ENCODE measurements at regions not wholly inside any gene's neighbourhood (a gene's known extent, or its start where the extent isn't known, plus 50 kb on each side); places are given as distances from the start of the nearest gene placed in this dataset.

- Histone ChIP-seq H3K27me3 (ENCODE audit: control insufficient read depth, insufficient read depth, low read length) (no peaks in the 10 kb centered on the region), H3K36me3 (ENCODE audit: control insufficient read depth, insufficient read depth, low read length) (no peaks in the 10 kb centered on the region), H3K4me3 (ENCODE audit: low read depth, low read length) (no peak overlapping the region), H3K9me3 (ENCODE audit: control insufficient read depth, insufficient read depth, low read length) (no peaks in the 10 kb centered on the region), H3K9ac (ENCODE audit: low read depth, low read length) (no peak overlapping the region), H3K4me1 (ENCODE audit: control insufficient read depth, insufficient read depth, low read length) (no peaks in the 10 kb centered on the region)
Observed at GRCh38 chr12:45637242-45637641, 92.3 kb upstream of the ARID2 start.

- Histone ChIP-seq H3K36me3 (ENCODE audit: control insufficient read depth, insufficient read depth, low read length) (no peaks in the 10 kb centered on the region), H3K9me3 (ENCODE audit: control insufficient read depth, insufficient read depth, low read length) (no peaks in the 10 kb centered on the region), H3K9ac (ENCODE audit: low read depth, low read length) (no peak overlapping the region), H3K4me3 (ENCODE audit: low read depth, low read length) (no peak overlapping the region), H3K4me1 (ENCODE audit: control insufficient read depth, insufficient read depth, low read length) (no peaks in the 10 kb centered on the region), H3K27me3 (ENCODE audit: control insufficient read depth, insufficient read depth, low read length) (no peaks in the 10 kb centered on the region)
Observed at GRCh38 chr12:45637706-45638105, 91.8 kb upstream of the ARID2 start.

GRCh38 chr12:45638386-45638785, 91.1 kb upstream of the ARID2 start:
- Histone ChIP-seq H3K4me3 (ENCODE audit: low read depth, low read length) (no peak overlapping the region), H3K36me3 (ENCODE audit: control insufficient read depth, insufficient read depth, low read length) (no peaks in the 10 kb centered on the region), H3K9me3 (ENCODE audit: control insufficient read depth, insufficient read depth, low read length) (no peaks in the 10 kb centered on the region), H3K9ac (ENCODE audit: low read depth, low read length) (no peak overlapping the region), H3K4me1 (ENCODE audit: control insufficient read depth, insufficient read depth, low read length) (no peaks in the 10 kb centered on the region), H3K27me3 (ENCODE audit: control insufficient read depth, insufficient read depth, low read length) (no peaks in the 10 kb centered on the region)

GRCh38 chr12:45644541-45644940, 85.0 kb upstream of the ARID2 start:
- Histone ChIP-seq H3K4me3 (ENCODE audit: low read depth, low read length) (no peak overlapping the region), H3K4me1 (ENCODE audit: control insufficient read depth, insufficient read depth, low read length) (peaks cover 7% of the 10 kb centered on the region), H3K9me3 (ENCODE audit: control insufficient read depth, insufficient read depth, low read length) (no peaks in the 10 kb centered on the region), H3K27me3 (ENCODE audit: control insufficient read depth, insufficient read depth, low read length) (no peaks in the 10 kb centered on the region), H3K9ac (ENCODE audit: low read depth, low read length) (no peak overlapping the region), H3K36me3 (ENCODE audit: control insufficient read depth, insufficient read depth, low read length) (no peaks in the 10 kb centered on the region)

- H3K4me3 ChIP-seq (ENCODE audit: low read depth, low read length), result no peak overlapping the region
- no peaks in the 10 kb centered on the region for H3K27me3 ChIP-seq (ENCODE audit: control insufficient read depth, insufficient read depth, low read length)
- no peaks in the 10 kb centered on the region for H3K9me3 ChIP-seq (ENCODE audit: control insufficient read depth, insufficient read depth, low read length)
- no peak overlapping the region for H3K9ac ChIP-seq (ENCODE audit: low read depth, low read length)
- H3K36me3 ChIP-seq (ENCODE audit: control insufficient read depth, insufficient read depth, low read length), result no peaks in the 10 kb centered on the region
- H3K4me1 ChIP-seq (ENCODE audit: control insufficient read depth, insufficient read depth, low read length), result peaks cover 7% of the 10 kb centered on the region
Observed at GRCh38 chr12:45646851-45647581, 82.5 kb upstream of the ARID2 start.

GRCh38 chr12:45648070-45648469, 81.4 kb upstream of the ARID2 start:
- Histone ChIP-seq H3K27me3 (ENCODE audit: control insufficient read depth, insufficient read depth, low read length) (no peaks in the 10 kb centered on the region), H3K9me3 (ENCODE audit: control insufficient read depth, insufficient read depth, low read length) (no peaks in the 10 kb centered on the region), H3K9ac (ENCODE audit: low read depth, low read length) (no peak overlapping the region), H3K36me3 (ENCODE audit: control insufficient read depth, insufficient read depth, low read length) (no peaks in the 10 kb centered on the region), H3K4me1 (ENCODE audit: control insufficient read depth, insufficient read depth, low read length) (peaks cover 7% of the 10 kb centered on the region), H3K4me3 (ENCODE audit: low read depth, low read length) (no peak overlapping the region)

- Histone ChIP-seq H3K9me3 (ENCODE audit: control insufficient read depth, insufficient read depth, low read length) (no peaks in the 10 kb centered on the region), H3K4me1 (ENCODE audit: control insufficient read depth, insufficient read depth, low read length) (no peaks in the 10 kb centered on the region), H3K27me3 (ENCODE audit: control insufficient read depth, insufficient read depth, low read length) (no peaks in the 10 kb centered on the region), H3K36me3 (ENCODE audit: control insufficient read depth, insufficient read depth, low read length) (no peaks in the 10 kb centered on the region), H3K4me3 (ENCODE audit: low read depth, low read length) (no peak overlapping the region), H3K9ac (ENCODE audit: low read depth, low read length) (no peak overlapping the region)
Observed at GRCh38 chr12:45651029-45651428, 78.5 kb upstream of the ARID2 start.

- Histone ChIP-seq H3K27me3 (ENCODE audit: control insufficient read depth, insufficient read depth, low read length) (no peaks in the 10 kb centered on the region), H3K9me3 (ENCODE audit: control insufficient read depth, insufficient read depth, low read length) (no peaks in the 10 kb centered on the region), H3K4me3 (ENCODE audit: low read depth, low read length) (no peak overlapping the region), H3K4me1 (ENCODE audit: control insufficient read depth, insufficient read depth, low read length) (no peaks in the 10 kb centered on the region), H3K9ac (ENCODE audit: low read depth, low read length) (no peak overlapping the region), H3K36me3 (ENCODE audit: control insufficient read depth, insufficient read depth, low read length) (no peaks in the 10 kb centered on the region)
Observed at GRCh38 chr12:45654002-45654665, 75.4 kb upstream of the ARID2 start.

- H3K4me1 ChIP-seq (ENCODE audit: control insufficient read depth, insufficient read depth, low read length), result no peaks in the 10 kb centered on the region
- H3K4me3 ChIP-seq (ENCODE audit: low read depth, low read length), result no peak overlapping the region
- H3K27me3 ChIP-seq (ENCODE audit: control insufficient read depth, insufficient read depth, low read length), result no peaks in the 10 kb centered on the region
- no peaks in the 10 kb centered on the region for H3K36me3 ChIP-seq (ENCODE audit: control insufficient read depth, insufficient read depth, low read length)
- H3K9me3 ChIP-seq (ENCODE audit: control insufficient read depth, insufficient read depth, low read length), result no peaks in the 10 kb centered on the region
- H3K9ac ChIP-seq (ENCODE audit: low read depth, low read length), result no peak overlapping the region
Observed at GRCh38 chr12:45655186-45655585, 74.3 kb upstream of the ARID2 start.

- no peaks in the 10 kb centered on the region for H3K4me1 ChIP-seq (ENCODE audit: control insufficient read depth, insufficient read depth, low read length)
- H3K9me3 ChIP-seq (ENCODE audit: control insufficient read depth, insufficient read depth, low read length), result no peaks in the 10 kb centered on the region
- no peak overlapping the region for H3K4me3 ChIP-seq (ENCODE audit: low read depth, low read length)
- no peaks in the 10 kb centered on the region for H3K27me3 ChIP-seq (ENCODE audit: control insufficient read depth, insufficient read depth, low read length)
- H3K36me3 ChIP-seq (ENCODE audit: control insufficient read depth, insufficient read depth, low read length), result no peaks in the 10 kb centered on the region
- H3K9ac ChIP-seq (ENCODE audit: low read depth, low read length), result no peak overlapping the region
Observed at GRCh38 chr12:45655743-45656142, 73.8 kb upstream of the ARID2 start.

GRCh38 chr12:45658020-45658419, 71.5 kb upstream of the ARID2 start:
- no peaks in the 10 kb centered on the region for H3K27me3 ChIP-seq (ENCODE audit: control insufficient read depth, insufficient read depth, low read length)
- H3K9me3 ChIP-seq (ENCODE audit: control insufficient read depth, insufficient read depth, low read length), result no peaks in the 10 kb centered on the region
- H3K9ac ChIP-seq (ENCODE audit: low read depth, low read length), result no peak overlapping the region
- no peaks in the 10 kb centered on the region for H3K36me3 ChIP-seq (ENCODE audit: control insufficient read depth, insufficient read depth, low read length)
- no peaks in the 10 kb centered on the region for H3K4me1 ChIP-seq (ENCODE audit: control insufficient read depth, insufficient read depth, low read length)
- H3K4me3 ChIP-seq (ENCODE audit: low read depth, low read length), result no peak overlapping the region

GRCh38 chr12:45660330-45660729, 69.2 kb upstream of the ARID2 start:
- Histone ChIP-seq H3K4me1 (ENCODE audit: control insufficient read depth, insufficient read depth, low read length) (no peaks in the 10 kb centered on the region), H3K4me3 (ENCODE audit: low read depth, low read length) (no peak overlapping the region)

More at GRCh38 chr12:45660330-45660729, 69.2 kb upstream of the ARID2 start:
- no peaks in the 10 kb centered on the region for H3K36me3 ChIP-seq (ENCODE audit: control insufficient read depth, insufficient read depth, low read length)
- no peaks in the 10 kb centered on the region for H3K27me3 ChIP-seq (ENCODE audit: control insufficient read depth, insufficient read depth, low read length)
- no peak overlapping the region for H3K9ac ChIP-seq (ENCODE audit: low read depth, low read length)
- no peaks in the 10 kb centered on the region for H3K9me3 ChIP-seq (ENCODE audit: control insufficient read depth, insufficient read depth, low read length)
